Mammary epithelial cell (primary cell): ENCODE measurements at regions not wholly inside any gene's neighbourhood (a gene's known extent, or its start where the extent isn't known, plus 50 kb on each side); places are given as distances from the start of the nearest gene placed in this dataset.

ENCODE experiments used
- EZH2 ChIP-seq: IDR thresholded peaks from 2 replicates; pipeline ENCODE4 v1.6.1; 2012; ENCODE audit warnings: low read length, inconsistent platforms, borderline replicate concordance
- TF ChIP-seq, protein P1 (sequence below), 2 donors: IDR thresholded peaks in 1 of 2; conservative IDR thresholded peaks in 1 of 2; 2 replicates each; pipeline ENCODE4 v1.5.1; 2011 to 2012; ENCODE audit warnings: inconsistent platforms in 2 of 2, low read length in 2 of 2, mild to moderate bottlenecking in 2 of 2, control low read depth in 1 of 2, low read depth in 1 of 2; ENCODE audit not compliant: insufficient read depth in 1 of 2; ENCODE audit errors: extremely low read depth in 1 of 2

DNA sequence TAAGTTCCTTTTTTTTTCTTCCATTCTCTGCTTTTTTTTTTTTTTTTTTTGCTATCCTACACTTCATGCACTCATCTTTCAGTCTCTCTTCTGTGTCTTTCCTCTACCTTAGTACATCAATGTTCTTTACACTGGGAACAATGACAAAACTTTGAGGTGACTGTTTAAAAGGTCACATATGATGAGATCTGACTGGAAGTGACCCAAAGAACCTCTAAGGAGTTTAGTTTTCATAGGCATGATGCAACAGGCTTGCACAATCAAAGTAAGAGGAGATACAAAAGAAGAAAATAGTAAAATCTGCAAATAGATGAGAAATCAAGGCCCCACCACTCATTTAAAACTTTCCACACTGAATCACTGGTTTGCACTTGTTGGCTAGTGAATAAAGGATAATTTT, 840.8 kb downstream of the TBC1D32 start:
- TF ChIP-seq, protein P1, sequence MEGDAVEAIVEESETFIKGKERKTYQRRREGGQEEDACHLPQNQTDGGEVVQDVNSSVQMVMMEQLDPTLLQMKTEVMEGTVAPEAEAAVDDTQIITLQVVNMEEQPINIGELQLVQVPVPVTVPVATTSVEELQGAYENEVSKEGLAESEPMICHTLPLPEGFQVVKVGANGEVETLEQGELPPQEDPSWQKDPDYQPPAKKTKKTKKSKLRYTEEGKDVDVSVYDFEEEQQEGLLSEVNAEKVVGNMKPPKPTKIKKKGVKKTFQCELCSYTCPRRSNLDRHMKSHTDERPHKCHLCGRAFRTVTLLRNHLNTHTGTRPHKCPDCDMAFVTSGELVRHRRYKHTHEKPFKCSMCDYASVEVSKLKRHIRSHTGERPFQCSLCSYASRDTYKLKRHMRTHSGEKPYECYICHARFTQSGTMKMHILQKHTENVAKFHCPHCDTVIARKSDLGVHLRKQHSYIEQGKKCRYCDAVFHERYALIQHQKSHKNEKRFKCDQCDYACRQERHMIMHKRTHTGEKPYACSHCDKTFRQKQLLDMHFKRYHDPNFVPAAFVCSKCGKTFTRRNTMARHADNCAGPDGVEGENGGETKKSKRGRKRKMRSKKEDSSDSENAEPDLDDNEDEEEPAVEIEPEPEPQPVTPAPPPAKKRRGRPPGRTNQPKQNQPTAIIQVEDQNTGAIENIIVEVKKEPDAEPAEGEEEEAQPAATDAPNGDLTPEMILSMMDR (conservative IDR thresholded peaks at IDR 0.05 in 1 of 2, IDR thresholded peaks at IDR 0.05 in 1 of 2; ENCODE audit: extremely low read depth in 1 of 2, insufficient read depth in 1 of 2, low read depth in 1 of 2, low read length in 2 of 2) = no peak
- no peak for TF ChIP-seq EZH2
